Thyroid gland (tissue), 4 donors: ENCODE measurements at regions not wholly inside any gene's neighbourhood (a gene's known extent, or its start where the extent isn't known, plus 50 kb on each side); places are given as distances from the start of the nearest gene placed in this dataset.
A peak's percentile ranks its signal among the peaks of the same experiment; 100 is the strongest.

Experiments used
- POLR2A ChIP-seq, 2 donors: fragments of 450-650 bp; IDR thresholded peaks; one replicate each; pipeline ENCODE4 v1.6.1; 2017; ENCODE audit warnings: antibody characterized with exemption in 2 of 2, mild to moderate bottlenecking in 2 of 2, moderate library complexity in 1 of 2
- TF ChIP-seq, protein P1 (sequence below), 6 experiments: fragments of 200-600 bp in 3 of 6; fragments of 450-650 bp in 3 of 6; sonication (generic) in 3 of 6; IDR thresholded peaks; one replicate each; pipeline ENCODE4 v1.5.1; 2016 to 2019; ENCODE audit warnings: antibody characterized with exemption in 6 of 6, mild to moderate bottlenecking in 2 of 6, inconsistent platforms in 1 of 6, moderate library complexity in 1 of 6

DNA sequence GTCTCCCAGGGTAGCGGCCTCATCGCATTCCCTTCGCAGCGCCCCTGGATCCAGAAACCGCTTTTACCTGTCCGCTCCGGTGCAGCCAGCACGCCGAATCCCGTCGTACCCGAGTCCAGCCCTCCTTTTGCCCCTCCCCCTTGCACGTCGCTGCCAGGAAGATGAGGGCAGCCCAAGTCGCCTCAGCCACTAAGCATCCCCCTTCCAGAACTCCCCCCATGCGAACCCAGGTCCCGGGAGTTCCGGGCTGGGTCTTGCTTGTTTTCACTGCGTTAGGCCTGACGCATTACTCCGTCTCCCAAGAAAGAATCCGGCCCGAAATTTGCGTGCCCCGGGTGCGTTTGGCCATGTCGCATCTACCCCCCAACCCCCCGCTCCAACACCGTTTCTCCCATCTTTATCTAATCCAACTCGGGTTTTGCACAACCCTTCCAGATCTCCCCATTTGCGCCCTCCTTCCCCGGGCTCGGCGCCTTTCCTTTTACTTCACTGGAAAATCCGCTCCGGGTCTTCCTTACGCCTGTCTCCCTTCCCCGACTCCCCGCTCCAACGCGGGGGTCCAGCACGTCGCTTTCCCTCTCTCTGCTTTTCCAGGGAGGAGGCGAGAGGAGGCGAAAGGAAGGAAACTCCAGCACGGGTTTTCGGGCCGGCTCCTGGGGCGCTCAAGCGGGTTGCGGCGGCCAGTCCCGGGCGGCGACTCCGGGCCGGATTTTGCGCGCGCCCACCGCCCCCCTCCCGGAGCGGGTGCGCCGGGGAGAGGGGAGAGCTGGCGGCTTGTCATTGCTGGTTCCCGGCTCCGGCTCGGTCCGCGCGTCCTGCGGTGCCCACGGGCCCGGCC is 116.0 kb downstream of the CRLF3 start:
- TF ChIP-seq, protein P1, sequence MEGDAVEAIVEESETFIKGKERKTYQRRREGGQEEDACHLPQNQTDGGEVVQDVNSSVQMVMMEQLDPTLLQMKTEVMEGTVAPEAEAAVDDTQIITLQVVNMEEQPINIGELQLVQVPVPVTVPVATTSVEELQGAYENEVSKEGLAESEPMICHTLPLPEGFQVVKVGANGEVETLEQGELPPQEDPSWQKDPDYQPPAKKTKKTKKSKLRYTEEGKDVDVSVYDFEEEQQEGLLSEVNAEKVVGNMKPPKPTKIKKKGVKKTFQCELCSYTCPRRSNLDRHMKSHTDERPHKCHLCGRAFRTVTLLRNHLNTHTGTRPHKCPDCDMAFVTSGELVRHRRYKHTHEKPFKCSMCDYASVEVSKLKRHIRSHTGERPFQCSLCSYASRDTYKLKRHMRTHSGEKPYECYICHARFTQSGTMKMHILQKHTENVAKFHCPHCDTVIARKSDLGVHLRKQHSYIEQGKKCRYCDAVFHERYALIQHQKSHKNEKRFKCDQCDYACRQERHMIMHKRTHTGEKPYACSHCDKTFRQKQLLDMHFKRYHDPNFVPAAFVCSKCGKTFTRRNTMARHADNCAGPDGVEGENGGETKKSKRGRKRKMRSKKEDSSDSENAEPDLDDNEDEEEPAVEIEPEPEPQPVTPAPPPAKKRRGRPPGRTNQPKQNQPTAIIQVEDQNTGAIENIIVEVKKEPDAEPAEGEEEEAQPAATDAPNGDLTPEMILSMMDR (IDR thresholded peaks at IDR 0.05): peak in 2 of 6 experiments; percentile 3 to 22
- peak in 1 of 2 donors; percentile 54 for TF ChIP-seq POLR2A (IDR thresholded peaks at IDR 0.05)
